HepG2 (cell line): ENCODE measurements at regions not wholly inside any gene's neighbourhood (a gene's known extent, or its start where the extent isn't known, plus 50 kb on each side); places are given as distances from the start of the nearest gene placed in this dataset.

Experiments used
- CHD2 ChIP-seq: IDR thresholded peaks from 2 replicates; pipeline ENCODE4 v1.6.1; 2011; ENCODE audit warnings: low read depth, low read length, improper control_type of control experiment
- EP300 ChIP-seq, 3 experiments: sonication (generic) in 1 of 3; formaldehyde crosslinking in 1 of 3; IDR thresholded peaks; 2 replicates each; pipeline versions ENCODE4 v1.5.1 to v1.6.1; 2011 to 2020; ENCODE audit warnings: low read depth in 2 of 3, low read length in 2 of 3, borderline replicate concordance in 1 of 3, improper control_type of control experiment in 1 of 3, mild to moderate bottlenecking in 1 of 3, missing genetic modification reagents in 1 of 3, moderate library complexity in 1 of 3
- MYC ChIP-seq: sonication (generic); formaldehyde crosslinking; IDR thresholded peaks from 2 replicates; pipeline ENCODE4 v1.9.0; 2021; ENCODE audit warnings: missing genetic modification reagents, borderline replicate concordance
- NFE2 ChIP-seq: sonication (generic); formaldehyde crosslinking; IDR thresholded peaks from 2 replicates; pipeline ENCODE4 v1.4.0; 2020; ENCODE audit warnings: missing genetic modification reagents
- POLR2A ChIP-seq, 2 experiments: IDR thresholded peaks; 2 replicates each; pipeline ENCODE4 v1.6.1; 2011; ENCODE audit warnings: low read depth in 2 of 2, low read length in 2 of 2, mild to moderate bottlenecking in 1 of 2, moderate library complexity in 1 of 2; ENCODE audit not compliant: insufficient read depth in 1 of 2
- POLR2AphosphoS2 ChIP-seq: IDR thresholded peaks from 2 replicates; pipeline ENCODE4 v1.6.1; 2011; ENCODE audit warnings: low read depth, low read length, improper control_type of control experiment
- SMARCE1 ChIP-seq: fragments of 450-650 bp; IDR thresholded peaks from 2 replicates; pipeline ENCODE4 v1.6.1; 2017; ENCODE audit warnings: borderline replicate concordance
- ZNF281 ChIP-seq: sonication (generic); formaldehyde crosslinking; IDR thresholded peaks from 2 replicates; pipeline ENCODE4 v1.4.0; 2020; ENCODE audit warnings: missing genetic modification reagents, borderline replicate concordance
- ZNF496 ChIP-seq: sonication (generic); formaldehyde crosslinking; IDR thresholded peaks from 2 replicates; pipeline ENCODE4 v1.8.1; 2023; ENCODE audit warnings: mild to moderate bottlenecking, moderate library complexity, missing genetic modification reagents; ENCODE audit not compliant: insufficient replicate concordance
- ZNF770 ChIP-seq: sonication (generic); formaldehyde crosslinking; IDR thresholded peaks from 2 replicates; pipeline ENCODE4 v1.5.0; 2020; ENCODE audit warnings: mild to moderate bottlenecking, missing genetic modification reagents

GRCh38 chr13:106417467-106418110 is 117.9 kb downstream of the EFNB2 start:
- no peak for TF ChIP-seq NFE2 (CRISPR knock-in tag)
- no peak for TF ChIP-seq ZNF496 (CRISPR knock-in tag)
- no peak for TF ChIP-seq POLR2A (IDR thresholded peaks at IDR 0.05; ENCODE audit: insufficient read depth in 1 of 2, low read depth in 2 of 2, low read length in 2 of 2)
- TF ChIP-seq POLR2AphosphoS2 = no peak
- no peak for TF ChIP-seq SMARCE1
- no peak for TF ChIP-seq EP300 (IDR thresholded peaks at IDR 0.05; ENCODE audit: low read depth in 2 of 2, low read length in 2 of 2)
- TF ChIP-seq EP300 (CRISPR knock-in tag; IDR thresholded peaks at IDR 0.05; ENCODE audit: borderline replicate concordance) = no peak
- TF ChIP-seq ZNF281 = no peak
- TF ChIP-seq ZNF770 = no peak
- no peak for TF ChIP-seq MYC (CRISPR knock-in tag)
- TF ChIP-seq CHD2 = no peak
